H9 (cell line): ENCODE measurements at regions not wholly inside any gene's neighbourhood (a gene's known extent, or its start where the extent isn't known, plus 50 kb on each side); places are given as distances from the start of the nearest gene placed in this dataset.

Source experiments
- DNase-seq: peaks from one replicate; pipeline ENCODE4 v3.0.0-alpha.2; 2017
- H2AFZ ChIP-seq: one replicate; pipeline ENCODE4 v1.6.1; 2013; ENCODE audit warnings: mild to moderate bottlenecking, low read length, control low read depth, moderate library complexity
- H2AK5ac ChIP-seq: 2 replicates; pipeline ENCODE4 v1.6.1; 2013; ENCODE audit warnings: low read length, control low read depth, mixed read lengths; ENCODE audit not compliant: insufficient read length
- H2BK120ac ChIP-seq: one replicate; pipeline ENCODE4 v1.6.1; 2013; ENCODE audit warnings: low read depth, mild to moderate bottlenecking, low read length, control low read depth, inconsistent platforms; ENCODE audit not compliant: poor library complexity, severe bottlenecking
- H2BK12ac ChIP-seq: 2 replicates; pipeline ENCODE4 v1.6.1; 2013; ENCODE audit warnings: low read length, control low read depth, mixed read lengths, low read depth; ENCODE audit not compliant: insufficient read length
- H2BK15ac ChIP-seq: 2 replicates; pipeline ENCODE4 v1.6.1; 2013; ENCODE audit warnings: low read depth, low read length, control low read depth
- H2BK20ac ChIP-seq: one replicate; pipeline ENCODE4 v1.6.1; 2013; ENCODE audit warnings: low read depth, mild to moderate bottlenecking, low read length, control low read depth, inconsistent platforms; ENCODE audit not compliant: poor library complexity, severe bottlenecking
- H2BK5ac ChIP-seq: 2 replicates; pipeline ENCODE4 v1.6.1; 2013; ENCODE audit warnings: low read length, control low read depth, mixed read lengths; ENCODE audit not compliant: insufficient read length
- H3K14ac ChIP-seq: 2 replicates; pipeline ENCODE4 v1.6.1; 2013; ENCODE audit warnings: low read length, control low read depth; ENCODE audit not compliant: insufficient read depth
- H3K18ac ChIP-seq: 2 replicates; pipeline ENCODE4 v1.6.1; 2013; ENCODE audit warnings: low read depth, mild to moderate bottlenecking, mixed read lengths, low read length, control low read depth; ENCODE audit not compliant: insufficient read length
- H3K23ac ChIP-seq: 2 replicates; pipeline ENCODE4 v1.6.1; 2013; ENCODE audit warnings: low read length, control low read depth, mixed read lengths, low read depth; ENCODE audit not compliant: insufficient read length
- H3K23me2 ChIP-seq: 2 replicates; pipeline ENCODE4 v1.6.1; 2013; ENCODE audit warnings: low read depth, mild to moderate bottlenecking, mixed read lengths, low read length, control low read depth; ENCODE audit not compliant: insufficient read length, poor library complexity, severe bottlenecking
- H3K27ac ChIP-seq: 2 replicates; pipeline ENCODE4 v1.5.1; 2013; ENCODE audit warnings: low read length, control low read depth, mixed read lengths, low read depth; ENCODE audit not compliant: insufficient read length
- H3K27me3 ChIP-seq: 2 replicates; pipeline ENCODE4 v1.6.1; 2013; ENCODE audit warnings: low read length, control low read depth, inconsistent platforms; ENCODE audit not compliant: insufficient read depth
- H3K4ac ChIP-seq: 2 replicates; pipeline ENCODE4 v1.6.1; 2013; ENCODE audit warnings: low read depth, mild to moderate bottlenecking, control low read depth, inconsistent platforms, low read length, moderate library complexity
- H3K4me1 ChIP-seq: 2 replicates; pipeline ENCODE4 v1.6.1; 2013; ENCODE audit warnings: low read length, control low read depth, inconsistent platforms; ENCODE audit not compliant: insufficient read depth
- H3K4me2 ChIP-seq: 2 replicates; pipeline ENCODE4 v1.6.1; 2013; ENCODE audit warnings: low read length, control low read depth, mixed read lengths; ENCODE audit not compliant: insufficient read length, insufficient read depth
- H3K56ac ChIP-seq: 2 replicates; pipeline ENCODE4 v1.6.1; 2013; ENCODE audit warnings: low read depth, mild to moderate bottlenecking, mixed read lengths, low read length, control low read depth; ENCODE audit not compliant: insufficient read length
- H3K79me1 ChIP-seq: 2 replicates; pipeline ENCODE4 v1.6.1; 2013; ENCODE audit warnings: low read depth, mild to moderate bottlenecking, moderate library complexity, low read length, control low read depth, inconsistent platforms; ENCODE audit not compliant: insufficient read depth, poor library complexity, severe bottlenecking
- H3K79me2 ChIP-seq: 2 replicates; pipeline ENCODE4 v1.6.1; 2013; ENCODE audit warnings: low read length, control low read depth, inconsistent platforms; ENCODE audit not compliant: insufficient read depth
- H3K9ac ChIP-seq: 2 replicates; pipeline ENCODE4 v1.6.1; 2013; ENCODE audit warnings: low read length, control low read depth, mixed read lengths; ENCODE audit not compliant: insufficient read length; ENCODE audit errors: extremely low read depth
- H3K9me3 ChIP-seq: one replicate; pipeline ENCODE4 v1.6.1; 2013; ENCODE audit warnings: low read depth, low read length, inconsistent platforms; ENCODE audit not compliant: control insufficient read depth
- H3T11ph ChIP-seq: one replicate; pipeline ENCODE4 v1.6.1; 2013; ENCODE audit warnings: mild to moderate bottlenecking, low read length, control low read depth, inconsistent platforms
- H4K20me1 ChIP-seq: one replicate; pipeline ENCODE4 v1.6.1; 2013; ENCODE audit not compliant: control insufficient read depth, insufficient read length, insufficient read depth
- H4K5ac ChIP-seq: 2 replicates; pipeline ENCODE4 v1.6.1; 2013; ENCODE audit warnings: low read depth, mild to moderate bottlenecking, mixed read lengths, low read length, control low read depth; ENCODE audit not compliant: insufficient read length
- H4K8ac ChIP-seq: replicated peaks from 2 replicates; pipeline ENCODE4 v1.6.1; 2013; ENCODE audit warnings: low read length, control low read depth, mixed read lengths, low read depth; ENCODE audit not compliant: insufficient read length
- H4K91ac ChIP-seq: 2 replicates; pipeline ENCODE4 v1.6.1; 2013; ENCODE audit warnings: low read depth, mild to moderate bottlenecking, moderate library complexity, mixed read lengths, low read length, control low read depth; ENCODE audit not compliant: insufficient read length
- H3K27ac Mint-ChIP-seq, 3 experiments: 2 replicates in 2 of 3; 3 replicates in 1 of 3; pipeline ENCODE4 v1.8.0; 2020 to 2021; ENCODE audit warnings: mixed read lengths in 3 of 3, mild to moderate bottlenecking in 1 of 3, moderate library complexity in 1 of 3
- H3K27me3 Mint-ChIP-seq: 2 replicates; pipeline ENCODE4 v1.8.0; 2021; ENCODE audit warnings: low read depth, mild to moderate bottlenecking, moderate library complexity, mixed read lengths
- H3K36me3 Mint-ChIP-seq, 3 experiments: 2 replicates in 2 of 3; 3 replicates in 1 of 3; pipeline ENCODE4 v1.8.0; 2020 to 2021; ENCODE audit warnings: low read depth in 3 of 3, mixed read lengths in 3 of 3; ENCODE audit not compliant: insufficient read depth in 1 of 3
- H3K4me1 Mint-ChIP-seq, 2 experiments: 2 replicates each; pipeline ENCODE4 v1.8.0; 2020; ENCODE audit warnings: mixed read lengths in 2 of 2
- H3K4me3 Mint-ChIP-seq, 2 experiments: 2 replicates in 1 of 2; 3 replicates in 1 of 2; pipeline ENCODE4 v1.8.0; 2020 to 2021; ENCODE audit warnings: mild to moderate bottlenecking in 2 of 2, mixed read lengths in 2 of 2, moderate library complexity in 1 of 2
- H3K9me3 Mint-ChIP-seq, 2 experiments: 2 replicates in 1 of 2; 3 replicates in 1 of 2; pipeline ENCODE4 v1.8.0; 2020; ENCODE audit warnings: mild to moderate bottlenecking in 2 of 2, mixed read lengths in 2 of 2, moderate library complexity in 1 of 2
- CTCF ChIP-seq: fragments of 200-600 bp; sonication (generic); conservative IDR thresholded peaks from 3 replicates; pipeline ENCODE4 v1.8.0; 2021; ENCODE audit warnings: antibody characterized with exemption, mild to moderate bottlenecking
- WGBS: extraction: QIAGEN DNeasy Blood & Tissue Kit; methylation state at CpG from one replicate; pipeline ENCODE4 v1.1.7; 2013; ENCODE audit warnings: missing lambda C conversion rate, low lambda C conversion rate, mixed read lengths; ENCODE audit not compliant: insufficient read length; ENCODE audit errors: extremely low coverage; 5-methylcytosine and 5-hydroxymethylcytosine counted together

GRCh38 chr4:121519236-121519838 is 138.5 kb upstream of the QRFPR start:
- Histone ChIP-seq H3K4me2 (no peak overlapping the region), H2BK20ac (no peak overlapping the region), H4K5ac (no peak overlapping the region), H3K4ac (no peak overlapping the region), H4K20me1 (no peaks in the 10 kb centered on the region), H3T11ph (no peak overlapping the region), H3K18ac (no peak overlapping the region), H2AK5ac (no peak overlapping the region), H3K9ac (no peak overlapping the region), H4K8ac (no peak overlapping the region), H3K27ac (no peak overlapping the region), H3K4me1 (no peaks in the 10 kb centered on the region), H4K91ac (no peak overlapping the region), H3K79me2 (no peaks in the 10 kb centered on the region), H2BK5ac (no peak overlapping the region), H3K79me1 (no peaks in the 10 kb centered on the region), H3K9me3 (no peaks in the 10 kb centered on the region), H3K14ac (no peak overlapping the region), H2BK120ac (no peak overlapping the region), H3K23me2 (no peaks in the 10 kb centered on the region), H2BK15ac (no peak overlapping the region), H3K56ac (no peak overlapping the region), H2AFZ (no peak overlapping the region), H3K27me3 (no peaks in the 10 kb centered on the region), H2BK12ac (no peak overlapping the region), H3K23ac (no peak overlapping the region)
- Mint-ChIP-seq H3K4me3 (no peak overlapping the region), H3K4me1 (no peaks in the 10 kb centered on the region), H3K36me3 (no peaks in the 10 kb centered on the region), H3K9me3 (no peaks in the 10 kb centered on the region; a peak in 2 of 5 replicates), H3K27me3 (no peaks in the 10 kb centered on the region), H3K27ac (no peak overlapping the region)
- no peak for DNase-seq
- WGBS, result no CpG with 5 or more reads among the region's 6 CpGs
- no peak for TF ChIP-seq CTCF
